ENCODE measurements at regions not wholly inside any gene's neighbourhood (a gene's known extent, or its start where the extent isn't known, plus 50 kb on each side); places are given as distances from the start of the nearest gene placed in this dataset.
A peak's percentile ranks its signal among the peaks of the same experiment; 100 is the strongest.

DNA sequence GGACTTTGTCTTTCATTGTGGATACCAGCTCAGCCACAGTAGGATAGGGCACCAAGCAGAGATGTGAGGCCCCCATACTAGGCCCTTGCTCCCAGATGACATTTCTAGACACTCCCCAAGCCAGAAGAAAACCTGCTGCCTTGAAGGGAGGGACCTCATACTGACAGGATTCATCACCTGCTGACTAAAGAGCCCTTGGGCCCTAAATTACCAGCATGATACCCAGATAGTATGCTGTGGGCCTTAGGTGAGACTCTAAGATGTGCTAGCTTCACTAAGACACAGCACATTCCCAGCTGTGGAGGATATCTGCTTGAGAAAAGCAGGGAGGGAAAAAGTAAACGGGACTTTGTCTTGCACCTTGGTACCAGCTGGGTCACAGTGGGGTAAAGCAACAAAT, 324.0 kb downstream of the TBL1XR1 start:
- H3K4me1 ChIP-seq (ENCODE audit: control insufficient read depth, extremely low read depth, insufficient read depth, low read length): peaks cover under 1% of the 10 kb centered on the region
- H4K20me1 ChIP-seq (ENCODE audit: control insufficient read depth, extremely low read depth, insufficient read depth, low read length): no peaks in the 10 kb centered on the region
- FAIRE-seq (no peak), DNase-seq (ENCODE audit: low read depth, low spot score) (no peak)
- H3K4me3 ChIP-seq (ENCODE audit: control insufficient read depth in 2 of 3, extremely low read depth in 1 of 3, insufficient read depth in 2 of 3, low read depth in 1 of 3, low read length in 3 of 3): no peak overlapping the region
- no peak overlapping the region for H2AFZ ChIP-seq (ENCODE audit: control insufficient read depth, low read length)
- H3K9me3 ChIP-seq (ENCODE audit: control insufficient read depth, low read depth, low read length): no peaks in the 10 kb centered on the region
- H3K9me1 ChIP-seq (ENCODE audit: control insufficient read depth, extremely low read depth, insufficient read depth, low read length): no peaks in the 10 kb centered on the region
- H3K27me3 ChIP-seq (ENCODE audit: control insufficient read depth, extremely low read depth, insufficient read depth, low read length): no peaks in the 10 kb centered on the region
- no peak overlapping the region for H3K4me2 ChIP-seq (ENCODE audit: control insufficient read depth, extremely low read depth, insufficient read depth, low read depth, low read length)
- TF ChIP-seq EZH2 (IDR thresholded peaks at IDR 0.05; ENCODE audit: low read length): no peak
- TF ChIP-seq, protein P1, sequence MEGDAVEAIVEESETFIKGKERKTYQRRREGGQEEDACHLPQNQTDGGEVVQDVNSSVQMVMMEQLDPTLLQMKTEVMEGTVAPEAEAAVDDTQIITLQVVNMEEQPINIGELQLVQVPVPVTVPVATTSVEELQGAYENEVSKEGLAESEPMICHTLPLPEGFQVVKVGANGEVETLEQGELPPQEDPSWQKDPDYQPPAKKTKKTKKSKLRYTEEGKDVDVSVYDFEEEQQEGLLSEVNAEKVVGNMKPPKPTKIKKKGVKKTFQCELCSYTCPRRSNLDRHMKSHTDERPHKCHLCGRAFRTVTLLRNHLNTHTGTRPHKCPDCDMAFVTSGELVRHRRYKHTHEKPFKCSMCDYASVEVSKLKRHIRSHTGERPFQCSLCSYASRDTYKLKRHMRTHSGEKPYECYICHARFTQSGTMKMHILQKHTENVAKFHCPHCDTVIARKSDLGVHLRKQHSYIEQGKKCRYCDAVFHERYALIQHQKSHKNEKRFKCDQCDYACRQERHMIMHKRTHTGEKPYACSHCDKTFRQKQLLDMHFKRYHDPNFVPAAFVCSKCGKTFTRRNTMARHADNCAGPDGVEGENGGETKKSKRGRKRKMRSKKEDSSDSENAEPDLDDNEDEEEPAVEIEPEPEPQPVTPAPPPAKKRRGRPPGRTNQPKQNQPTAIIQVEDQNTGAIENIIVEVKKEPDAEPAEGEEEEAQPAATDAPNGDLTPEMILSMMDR (optimal IDR thresholded peaks at IDR 0.05 in 1 of 3, IDR thresholded peaks at IDR 0.05 in 1 of 3, conservative IDR thresholded peaks at IDR 0.05 in 1 of 3; ENCODE audit: extremely low read depth in 1 of 3, insufficient read depth in 2 of 3, low read length in 3 of 3): no peak
- no peaks in the 10 kb centered on the region for H3K36me3 ChIP-seq (ENCODE audit: control insufficient read depth in 2 of 2, extremely low read depth in 1 of 2, insufficient read depth in 2 of 2, low read length in 2 of 2)
- H3K27ac ChIP-seq (ENCODE audit: control insufficient read depth, insufficient read depth, low read length): no peak overlapping the region
- dilution Hi-C loops (cut with MboI; ENCODE audit: extremely low pct_ligation_motif_present, low sequenced_read_pairs): no loop called here
- no peak overlapping the region for H3K9ac ChIP-seq (ENCODE audit: control insufficient read depth, extremely low read depth, insufficient read depth, low read length)
- H3K79me2 ChIP-seq (ENCODE audit: control insufficient read depth, insufficient read depth, low read length): no peaks in the 10 kb centered on the region

- H3K27me3 ChIP-seq (ENCODE audit: control insufficient read depth, extremely low read depth, insufficient read depth, low read length): no peaks in the 10 kb centered on the region
- H3K9me1 ChIP-seq (ENCODE audit: control insufficient read depth, extremely low read depth, insufficient read depth, low read length): no peaks in the 10 kb centered on the region
- H3K36me3 ChIP-seq (ENCODE audit: control insufficient read depth in 2 of 2, extremely low read depth in 1 of 2, insufficient read depth in 2 of 2, low read length in 2 of 2): no peaks in the 10 kb centered on the region
- H3K4me2 ChIP-seq (ENCODE audit: control insufficient read depth, extremely low read depth, insufficient read depth, low read depth, low read length): no peak overlapping the region
- H3K9me3 ChIP-seq (ENCODE audit: control insufficient read depth, low read depth, low read length): no peaks in the 10 kb centered on the region
- H3K79me2 ChIP-seq (ENCODE audit: control insufficient read depth, insufficient read depth, low read length): no peaks in the 10 kb centered on the region
- no peak overlapping the region for H3K4me3 ChIP-seq (ENCODE audit: control insufficient read depth in 2 of 3, extremely low read depth in 1 of 3, insufficient read depth in 2 of 3, low read depth in 1 of 3, low read length in 3 of 3)
- H3K4me1 ChIP-seq (ENCODE audit: control insufficient read depth, extremely low read depth, insufficient read depth, low read length): peaks cover 3% of the 10 kb centered on the region
- no peaks in the 10 kb centered on the region for H4K20me1 ChIP-seq (ENCODE audit: control insufficient read depth, extremely low read depth, insufficient read depth, low read length)
- no peak for DNase-seq (ENCODE audit: low read depth, low spot score)
- peak overlapping the region; percentile 69 for H2AFZ ChIP-seq (ENCODE audit: control insufficient read depth, low read length)
- no peak overlapping the region for H3K9ac ChIP-seq (ENCODE audit: control insufficient read depth, extremely low read depth, insufficient read depth, low read length)
- no peak overlapping the region for H3K27ac ChIP-seq (ENCODE audit: control insufficient read depth, insufficient read depth, low read length)
- TF ChIP-seq EZH2 (IDR thresholded peaks at IDR 0.05; ENCODE audit: low read length): no peak
- TF ChIP-seq, protein P1 (optimal IDR thresholded peaks at IDR 0.05 in 1 of 3, IDR thresholded peaks at IDR 0.05 in 1 of 3, conservative IDR thresholded peaks at IDR 0.05 in 1 of 3; ENCODE audit: extremely low read depth in 1 of 3, insufficient read depth in 2 of 3, low read length in 3 of 3): peak; percentile 85 to 94 (median 92)
- dilution Hi-C loops (cut with MboI; ENCODE audit: extremely low pct_ligation_motif_present, low sequenced_read_pairs): no loop called here
- FAIRE-seq: peak; percentile 59
These were observed 324.5 kb downstream of the TBL1XR1 start for GRCh38 chr3:176872771-176873209.
